Vagina (tissue), 2 donors: ENCODE measurements at regions not wholly inside any gene's neighbourhood (a gene's known extent, or its start where the extent isn't known, plus 50 kb on each side); places are given as distances from the start of the nearest gene placed in this dataset.

Source experiments
- CTCF ChIP-seq, 3 experiments: fragments of 450-650 bp in 2 of 3; fragments of 200-600 bp in 1 of 3; sonication (generic) in 1 of 3; IDR thresholded peaks; one replicate each; pipeline ENCODE4 v1.5.1; 2017 to 2019; ENCODE audit warnings: antibody characterized with exemption in 3 of 3, mild to moderate bottlenecking in 2 of 3, moderate library complexity in 2 of 3
- POLR2A ChIP-seq, 2 donors: fragments of 450-650 bp; IDR thresholded peaks; one replicate each; pipeline ENCODE4 v1.6.1; 2017; ENCODE audit warnings: antibody characterized with exemption in 2 of 2, mild to moderate bottlenecking in 2 of 2, moderate library complexity in 2 of 2

DNA sequence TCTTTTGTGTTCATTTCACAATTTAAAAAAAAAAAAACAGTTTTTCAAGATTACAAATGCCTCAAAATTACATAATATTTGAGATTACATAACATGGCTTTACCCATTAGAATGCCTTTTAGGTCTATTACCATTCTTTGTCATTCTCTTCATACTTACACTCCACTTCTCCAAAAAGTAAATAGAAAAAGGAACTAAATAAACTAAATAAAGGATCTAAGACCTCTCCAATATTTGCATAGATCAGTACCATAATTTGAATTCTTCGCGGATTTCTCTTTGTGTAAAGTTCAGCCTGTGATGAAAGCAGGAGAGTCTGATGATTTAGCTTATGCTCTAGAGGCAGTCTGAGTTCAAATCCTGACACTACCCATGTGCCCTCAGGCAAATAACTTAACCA is 56.4 kb upstream of the C1GALT1 start:
- no peak for TF ChIP-seq CTCF (IDR thresholded peaks at IDR 0.05)
- TF ChIP-seq POLR2A (IDR thresholded peaks at IDR 0.05) = no peak
